ENCODE measurements at regions not wholly inside any gene's neighbourhood (a gene's known extent, or its start where the extent isn't known, plus 50 kb on each side); places are given as distances from the start of the nearest gene placed in this dataset.

- TF ChIP-seq CTCF (conservative IDR thresholded peaks at IDR 0.05; ENCODE audit: low read length) (no peak), EZH2phosphoT487 (IDR thresholded peaks at IDR 0.05; ENCODE audit: borderline replicate concordance) (no peak)
These were observed 306.2 kb downstream of the TEX29 start for GRCh38 chr13:111626371-111627305.

Data from Loucy (cell line).